GM12878 (cell line): ENCODE measurements at regions not wholly inside any gene's neighbourhood (a gene's known extent, or its start where the extent isn't known, plus 50 kb on each side); places are given as distances from the start of the nearest gene placed in this dataset.

Experiments used
- ATAC-seq: fragments of 200-7000 bp; cut with Tn5 transposase; 3 replicates; pipeline ENCODE4 v1.9.1; 2020; ENCODE audit warnings: mild to moderate bottlenecking, moderate library complexity
- BruUV-seq: library from RNA; stranded (reverse); fragments of 400-500 nt; replicated peaks from 2 replicates; lab custom pipeline; 2021; lab: Mats Ljungman, UMichigan
- CTCF ChIA-PET: fragments of 300-600 bp; sonication (Branson Sonifier 250); formaldehyde crosslinking; extraction: SDS; loops from one replicate; lab custom pipeline; 2021; ENCODE audit warnings: inconsistent platforms; lab: Yijun Ruan, JAX
- POLR2A ChIA-PET: fragments of 350-600 bp; formaldehyde crosslinking; extraction: SDS; loops from one replicate; lab custom pipeline; 2021; ENCODE audit warnings: inconsistent platforms; lab: Charles Lee
- RAD21 ChIA-PET: fragments of 300-600 bp; sonication (Branson Sonifier 250); formaldehyde crosslinking; loops from one replicate; lab custom pipeline; 2023; ENCODE audit warnings: antibody characterized with exemption; ENCODE audit not compliant: unreplicated experiment; lab: Charles Lee
- SMC1A ChIA-PET: fragments of 300-600 bp; sonication (Branson Sonifier 250); formaldehyde crosslinking; loops from one replicate; lab custom pipeline; 2023; ENCODE audit not compliant: unreplicated experiment, uncharacterized antibody; lab: Charles Lee
- DNase-seq: peaks from one replicate; pipeline ENCODE4 v3.0.0-alpha.2; 2011; ENCODE audit warnings: low read depth, low spot score
- FAIRE-seq: peaks from 3 replicates; lab custom pipeline; 2011; peaks lifted over from hg19 to GRCh38; lab: Jason Lieb, UNC
- H2AFZ ChIP-seq: 2 replicates; pipeline ENCODE4 v1.6.0; 2011; ENCODE audit warnings: low read depth, low read length, control low read depth; ENCODE audit not compliant: control insufficient read depth
- H3K27ac ChIP-seq: 2 replicates; pipeline ENCODE4 v1.5.1; 2011; ENCODE audit warnings: control low read depth; ENCODE audit not compliant: control insufficient read depth, insufficient read depth
- H3K27me3 ChIP-seq, 2 experiments: replicated peaks in 1 of 2; 2 replicates each; pipeline versions ENCODE4 v1.6.0 to v1.6.1; 2011; ENCODE audit warnings: low read length in 1 of 2; ENCODE audit not compliant: control insufficient read depth in 2 of 2, insufficient read depth in 2 of 2
- H3K36me3 ChIP-seq, 2 experiments: 2 replicates each; pipeline ENCODE4 v1.5.1; 2011; ENCODE audit warnings: low read length in 1 of 2; ENCODE audit not compliant: control insufficient read depth in 2 of 2, insufficient read depth in 2 of 2
- H3K4me1 ChIP-seq: 2 replicates; pipeline ENCODE4 v1.6.1; 2011; ENCODE audit warnings: mild to moderate bottlenecking, low read length, moderate library complexity, mixed read lengths; ENCODE audit not compliant: control insufficient read depth, insufficient read depth
- H3K4me2 ChIP-seq: 2 replicates; pipeline ENCODE4 v1.6.0; 2011; ENCODE audit warnings: control low read depth; ENCODE audit not compliant: control insufficient read depth, insufficient read depth
- H3K4me3 ChIP-seq: fragments of 200-600 bp; sonication (generic); 2 replicates; pipeline ENCODE4 v1.5.1; 2016
- H3K79me2 ChIP-seq: 2 replicates; pipeline ENCODE4 v1.6.0; 2011; ENCODE audit warnings: low read length; ENCODE audit not compliant: control insufficient read depth, insufficient read depth
- H3K9ac ChIP-seq: 2 replicates; pipeline ENCODE4 v1.8.0; 2011; ENCODE audit warnings: low read length, control low read depth, mixed read lengths; ENCODE audit not compliant: control insufficient read depth, insufficient read depth
- H3K9me3 ChIP-seq: replicated peaks from 3 replicates; pipeline ENCODE4 v1.5.1; 2011; ENCODE audit warnings: mild to moderate bottlenecking, low read length; ENCODE audit not compliant: control insufficient read depth, insufficient read depth
- H4K20me1 ChIP-seq: 2 replicates; pipeline ENCODE4 v1.6.0; 2011; ENCODE audit not compliant: control insufficient read depth, insufficient read depth
- BACH1 ChIP-seq: fragments of 450-650 bp; IDR thresholded peaks from 2 replicates; pipeline ENCODE4 v1.6.1; 2017; ENCODE audit warnings: mild to moderate bottlenecking, borderline replicate concordance
- CBX3 ChIP-seq: fragments of 200-600 bp; sonication (generic); IDR thresholded peaks from 2 replicates; pipeline ENCODE4 v1.6.1; 2016; ENCODE audit warnings: low read depth, borderline replicate concordance
- CHD1 ChIP-seq: IDR thresholded peaks from 2 replicates; pipeline ENCODE4 v1.6.1; 2012; ENCODE audit warnings: low read depth, low read length, improper control_type of control experiment
- FOXK2 ChIP-seq: fragments of 450-650 bp; IDR thresholded peaks from 2 replicates; pipeline ENCODE4 v1.6.1; 2017; ENCODE audit warnings: mild to moderate bottlenecking, moderate library complexity
- MXI1 ChIP-seq: fragments of 150-350 bp; IDR thresholded peaks from 2 replicates; pipeline ENCODE4 v1.6.1; 2011; ENCODE audit warnings: low read depth, mild to moderate bottlenecking, inconsistent platforms, low read length, improper control_type of control experiment
- NBN ChIP-seq: fragments of 450-650 bp; IDR thresholded peaks from 2 replicates; pipeline ENCODE4 v1.6.1; 2016
- NR2C2 ChIP-seq: IDR thresholded peaks from 2 replicates; pipeline ENCODE4 v1.6.1; 2011; ENCODE audit warnings: borderline replicate concordance, low read depth; ENCODE audit not compliant: control insufficient read depth, insufficient read length
- SIN3A ChIP-seq: IDR thresholded peaks from 2 replicates; pipeline ENCODE4 v1.6.1; 2012; ENCODE audit warnings: low read depth, low read length, improper control_type of control experiment
- SMAD5 ChIP-seq: IDR thresholded peaks from 2 replicates; pipeline ENCODE4 v1.6.1; 2016; ENCODE audit warnings: antibody characterized with exemption, low read depth
- SP1 ChIP-seq: IDR thresholded peaks from one replicate; pipeline ENCODE4 v1.6.1; 2011; ENCODE audit warnings: low read depth, low read length
- STAT3 ChIP-seq: IDR thresholded peaks from 2 replicates; pipeline ENCODE4 v1.6.1; 2011; ENCODE audit warnings: low read depth, low read length, improper control_type of control experiment
- ZNF217 ChIP-seq: fragments of 450-650 bp; IDR thresholded peaks from 2 replicates; pipeline ENCODE4 v1.6.1; 2017; ENCODE audit warnings: antibody characterized with exemption, mild to moderate bottlenecking
- ZNF274 ChIP-seq: IDR thresholded peaks from one replicate; pipeline ENCODE4 v1.8.0; 2011; ENCODE audit not compliant: insufficient read length, insufficient read depth
- WGBS: methylation state at CpG from one replicate; pipeline ENCODE4 v1.1.6; 2016; ENCODE audit warnings: low lambda C conversion rate; ENCODE audit not compliant: insufficient replicate concordance, insufficient coverage; ENCODE audit errors: missing lambda C conversion rate; 5-methylcytosine and 5-hydroxymethylcytosine counted together
- in situ Hi-C: fragments of 300-500 bp; cut with MboI; formaldehyde crosslinking; loops from 9 replicates; pipeline ENCODE4 v1.14.3; 2018; ENCODE audit warnings: mixed read lengths
- intact Hi-C: fragments of 100-400 bp; cut with micrococcal nuclease; formaldehyde crosslinking; loops from one replicate; pipeline ENCODE4 v1.14.2; 2022; ENCODE audit not compliant: unreplicated experiment
- TF ChIP-seq, protein P1 (sequence below): fragments of 450-650 bp; IDR thresholded peaks from 2 replicates; pipeline ENCODE4 v1.6.1; 2016; ENCODE audit warnings: mild to moderate bottlenecking

DNA sequence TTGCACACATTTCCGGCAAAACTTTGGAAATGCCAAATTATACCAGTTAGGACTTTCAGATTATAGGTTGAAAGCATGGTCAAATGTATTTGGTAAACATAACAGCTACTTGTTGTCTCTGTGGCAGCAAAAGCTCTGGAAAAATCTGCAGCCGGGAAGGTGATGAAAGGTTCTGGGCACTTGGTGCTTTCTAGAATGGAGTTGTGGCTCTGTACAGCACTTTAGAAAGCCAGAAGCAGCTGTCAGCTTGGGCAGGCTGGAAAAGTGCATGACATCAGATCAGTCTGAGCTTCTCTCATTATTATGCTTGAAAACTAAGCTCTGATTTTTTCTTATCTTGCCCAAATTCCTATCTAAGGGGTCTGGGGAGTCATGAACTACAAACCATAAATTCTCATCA is 118.6 kb upstream of the MAST4 start:
- H3K27me3 ChIP-seq, result no peaks in the 10 kb centered on the region
- ChIA-PET RAD21 (no interaction called here), SMC1A (no interaction called here), POLR2A (no interaction called here), CTCF (no interaction called here)
- no peak overlapping the region for H3K9ac ChIP-seq
- no peaks in the 10 kb centered on the region for H3K4me1 ChIP-seq
- H2AFZ ChIP-seq, result no peak overlapping the region
- H3K4me2 ChIP-seq, result no peak overlapping the region
- ATAC-seq (no peak), DNase-seq (no peak), FAIRE-seq (no peak)
- H4K20me1 ChIP-seq, result no peaks in the 10 kb centered on the region
- TF ChIP-seq FOXK2 (no peak), BACH1 (no peak), MXI1 (no peak), SMAD5 (no peak), STAT3 (no peak), CBX3 (no peak), SIN3A (no peak), ZNF274 (no peak), NR2C2 (no peak), SP1 (no peak), CHD1 (no peak), ZNF217 (no peak), NBN (no peak)
- TF ChIP-seq, protein P1, sequence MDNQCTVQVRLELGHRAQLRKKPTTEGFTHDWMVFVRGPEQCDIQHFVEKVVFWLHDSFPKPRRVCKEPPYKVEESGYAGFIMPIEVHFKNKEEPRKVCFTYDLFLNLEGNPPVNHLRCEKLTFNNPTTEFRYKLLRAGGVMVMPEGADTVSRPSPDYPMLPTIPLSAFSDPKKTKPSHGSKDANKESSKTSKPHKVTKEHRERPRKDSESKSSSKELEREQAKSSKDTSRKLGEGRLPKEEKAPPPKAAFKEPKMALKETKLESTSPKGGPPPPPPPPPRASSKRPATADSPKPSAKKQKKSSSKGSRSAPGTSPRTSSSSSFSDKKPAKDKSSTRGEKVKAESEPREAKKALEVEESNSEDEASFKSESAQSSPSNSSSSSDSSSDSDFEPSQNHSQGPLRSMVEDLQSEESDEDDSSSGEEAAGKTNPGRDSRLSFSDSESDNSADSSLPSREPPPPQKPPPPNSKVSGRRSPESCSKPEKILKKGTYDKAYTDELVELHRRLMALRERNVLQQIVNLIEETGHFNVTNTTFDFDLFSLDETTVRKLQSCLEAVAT, result no peak
- H3K36me3 ChIP-seq, result no peaks in the 10 kb centered on the region
- no peak overlapping the region for H3K4me3 ChIP-seq
- intact Hi-C loops (no loop called here), in situ Hi-C loops (no loop called here)
- no TSS peak for BruUV-seq
- no peaks in the 10 kb centered on the region for H3K79me2 ChIP-seq
- 26% methylated on average over 2 of the region's 2 CpGs for WGBS
- no peak overlapping the region for H3K27ac ChIP-seq
- H3K9me3 ChIP-seq, result no peaks in the 10 kb centered on the region; the same call in 2 of the 3 replicates
